Endothelial cell of umbilical vein (primary cell): ENCODE measurements at regions not wholly inside any gene's neighbourhood (a gene's known extent, or its start where the extent isn't known, plus 50 kb on each side); places are given as distances from the start of the nearest gene placed in this dataset.

Experiments used
- EZH2 ChIP-seq: IDR thresholded peaks from 2 replicates; pipeline ENCODE4 v1.6.1; 2012; ENCODE audit warnings: borderline replicate concordance, low read depth, mild to moderate bottlenecking, moderate library complexity, low read length, inconsistent platforms; ENCODE audit not compliant: severe bottlenecking
- FOS ChIP-seq: IDR thresholded peaks from 2 replicates; pipeline ENCODE4 v1.6.1; 2011; ENCODE audit warnings: mild to moderate bottlenecking, low read length, moderate library complexity, borderline replicate concordance; ENCODE audit not compliant: insufficient read depth
- POLR2A ChIP-seq: IDR thresholded peaks from 2 replicates; pipeline ENCODE4 v1.6.1; 2012; ENCODE audit warnings: low read depth, mild to moderate bottlenecking, control low read depth, low read length
- POLR2AphosphoS5 ChIP-seq: IDR thresholded peaks from 2 replicates; pipeline ENCODE4 v1.6.1; 2012; ENCODE audit warnings: low read depth, mild to moderate bottlenecking, control low read depth, low read length, moderate library complexity; ENCODE audit not compliant: insufficient read depth
- TF ChIP-seq, protein P1 (sequence below), 2 donors: IDR thresholded peaks; 1 replicate in 1 of 2; 2 replicates in 1 of 2; pipeline ENCODE4 v1.5.1; 2011; ENCODE audit warnings: low read length in 2 of 2, mild to moderate bottlenecking in 2 of 2, moderate library complexity in 2 of 2, control low read depth in 1 of 2, inconsistent platforms in 1 of 2, low read depth in 1 of 2; ENCODE audit not compliant: insufficient read depth in 1 of 2; ENCODE audit errors: extremely low read depth in 1 of 2
- TF ChIP-seq, protein P2 (sequence below): IDR thresholded peaks from 2 replicates; pipeline ENCODE4 v1.6.1; 2011; ENCODE audit not compliant: insufficient read depth, insufficient read length

DNA sequence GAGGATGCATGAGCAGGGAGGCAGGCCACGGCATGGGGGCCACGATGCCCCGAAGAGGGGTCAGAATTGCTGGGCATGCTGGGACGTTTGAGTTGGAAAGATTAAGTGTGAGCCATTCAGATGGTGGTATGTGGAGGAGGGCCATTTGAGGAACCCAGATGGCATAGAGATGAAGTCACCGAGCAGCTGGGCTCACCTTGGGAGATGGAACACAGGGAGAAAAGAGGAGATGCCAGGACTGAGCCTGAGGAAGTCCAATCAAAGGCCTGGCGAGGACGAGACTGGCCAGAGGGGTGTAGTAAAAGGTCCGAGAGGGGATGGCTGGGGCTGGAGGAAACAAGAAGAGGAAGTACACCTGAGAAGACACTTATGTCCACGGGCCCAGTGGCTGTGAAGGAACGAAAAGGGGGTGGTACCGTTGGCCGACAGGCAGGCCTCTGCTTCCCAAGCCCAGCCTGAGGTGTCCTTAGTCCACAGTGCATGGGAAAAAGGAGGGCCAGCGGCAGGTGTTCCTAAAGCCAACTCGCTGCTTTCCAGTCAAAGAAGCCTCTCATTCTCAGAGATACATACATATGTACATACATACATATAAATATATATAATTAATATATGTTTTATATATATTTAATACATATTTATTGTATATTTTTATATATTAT lies 54.6 kb upstream of the CLCN4 start:
- no peak for TF ChIP-seq POLR2A
- TF ChIP-seq, protein P1, sequence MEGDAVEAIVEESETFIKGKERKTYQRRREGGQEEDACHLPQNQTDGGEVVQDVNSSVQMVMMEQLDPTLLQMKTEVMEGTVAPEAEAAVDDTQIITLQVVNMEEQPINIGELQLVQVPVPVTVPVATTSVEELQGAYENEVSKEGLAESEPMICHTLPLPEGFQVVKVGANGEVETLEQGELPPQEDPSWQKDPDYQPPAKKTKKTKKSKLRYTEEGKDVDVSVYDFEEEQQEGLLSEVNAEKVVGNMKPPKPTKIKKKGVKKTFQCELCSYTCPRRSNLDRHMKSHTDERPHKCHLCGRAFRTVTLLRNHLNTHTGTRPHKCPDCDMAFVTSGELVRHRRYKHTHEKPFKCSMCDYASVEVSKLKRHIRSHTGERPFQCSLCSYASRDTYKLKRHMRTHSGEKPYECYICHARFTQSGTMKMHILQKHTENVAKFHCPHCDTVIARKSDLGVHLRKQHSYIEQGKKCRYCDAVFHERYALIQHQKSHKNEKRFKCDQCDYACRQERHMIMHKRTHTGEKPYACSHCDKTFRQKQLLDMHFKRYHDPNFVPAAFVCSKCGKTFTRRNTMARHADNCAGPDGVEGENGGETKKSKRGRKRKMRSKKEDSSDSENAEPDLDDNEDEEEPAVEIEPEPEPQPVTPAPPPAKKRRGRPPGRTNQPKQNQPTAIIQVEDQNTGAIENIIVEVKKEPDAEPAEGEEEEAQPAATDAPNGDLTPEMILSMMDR (IDR thresholded peaks at IDR 0.05; ENCODE audit: extremely low read depth in 1 of 2, insufficient read depth in 1 of 2, low read depth in 1 of 2, low read length in 2 of 2) = no peak
- TF ChIP-seq EZH2 = no peak
- TF ChIP-seq, protein P2, sequence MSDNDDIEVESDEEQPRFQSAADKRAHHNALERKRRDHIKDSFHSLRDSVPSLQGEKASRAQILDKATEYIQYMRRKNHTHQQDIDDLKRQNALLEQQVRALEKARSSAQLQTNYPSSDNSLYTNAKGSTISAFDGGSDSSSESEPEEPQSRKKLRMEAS = no peak
- TF ChIP-seq FOS = no peak
- no peak for TF ChIP-seq POLR2AphosphoS5
